ENCODE measurements at regions not wholly inside any gene's neighbourhood (a gene's known extent, or its start where the extent isn't known, plus 50 kb on each side); places are given as distances from the start of the nearest gene placed in this dataset.

DNA sequence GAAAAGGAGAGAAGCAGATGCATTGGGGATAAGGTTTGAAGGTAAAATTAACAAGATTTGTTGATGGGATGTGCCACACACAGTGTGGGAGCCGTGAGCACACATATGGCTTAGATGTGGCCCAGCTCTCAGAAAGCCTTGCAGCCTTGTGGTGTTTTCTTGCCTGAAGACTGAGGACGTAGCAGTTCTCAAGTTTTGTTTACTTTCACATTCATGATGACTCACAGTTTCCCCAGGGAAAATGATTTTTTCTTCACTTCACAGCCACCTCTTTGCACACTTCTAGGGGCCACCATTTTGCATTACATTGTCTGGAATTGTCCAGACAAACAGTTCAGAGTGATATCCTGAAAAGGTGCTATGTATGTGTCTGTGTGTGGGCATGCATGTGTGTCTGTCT, 126.2 kb downstream of the BASP1 start:
- no peaks in the 10 kb centered on the region for H3K27me3 Mint-ChIP-seq (ENCODE audit: low read depth)
- DNase-seq (ENCODE audit: low spot score in 2 of 2, unreplicated experiment in 2 of 2), result no peak
- TF ChIP-seq, protein P1, sequence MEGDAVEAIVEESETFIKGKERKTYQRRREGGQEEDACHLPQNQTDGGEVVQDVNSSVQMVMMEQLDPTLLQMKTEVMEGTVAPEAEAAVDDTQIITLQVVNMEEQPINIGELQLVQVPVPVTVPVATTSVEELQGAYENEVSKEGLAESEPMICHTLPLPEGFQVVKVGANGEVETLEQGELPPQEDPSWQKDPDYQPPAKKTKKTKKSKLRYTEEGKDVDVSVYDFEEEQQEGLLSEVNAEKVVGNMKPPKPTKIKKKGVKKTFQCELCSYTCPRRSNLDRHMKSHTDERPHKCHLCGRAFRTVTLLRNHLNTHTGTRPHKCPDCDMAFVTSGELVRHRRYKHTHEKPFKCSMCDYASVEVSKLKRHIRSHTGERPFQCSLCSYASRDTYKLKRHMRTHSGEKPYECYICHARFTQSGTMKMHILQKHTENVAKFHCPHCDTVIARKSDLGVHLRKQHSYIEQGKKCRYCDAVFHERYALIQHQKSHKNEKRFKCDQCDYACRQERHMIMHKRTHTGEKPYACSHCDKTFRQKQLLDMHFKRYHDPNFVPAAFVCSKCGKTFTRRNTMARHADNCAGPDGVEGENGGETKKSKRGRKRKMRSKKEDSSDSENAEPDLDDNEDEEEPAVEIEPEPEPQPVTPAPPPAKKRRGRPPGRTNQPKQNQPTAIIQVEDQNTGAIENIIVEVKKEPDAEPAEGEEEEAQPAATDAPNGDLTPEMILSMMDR (IDR thresholded peaks at IDR 0.05; ENCODE audit: unreplicated experiment), result no peak

DNA sequence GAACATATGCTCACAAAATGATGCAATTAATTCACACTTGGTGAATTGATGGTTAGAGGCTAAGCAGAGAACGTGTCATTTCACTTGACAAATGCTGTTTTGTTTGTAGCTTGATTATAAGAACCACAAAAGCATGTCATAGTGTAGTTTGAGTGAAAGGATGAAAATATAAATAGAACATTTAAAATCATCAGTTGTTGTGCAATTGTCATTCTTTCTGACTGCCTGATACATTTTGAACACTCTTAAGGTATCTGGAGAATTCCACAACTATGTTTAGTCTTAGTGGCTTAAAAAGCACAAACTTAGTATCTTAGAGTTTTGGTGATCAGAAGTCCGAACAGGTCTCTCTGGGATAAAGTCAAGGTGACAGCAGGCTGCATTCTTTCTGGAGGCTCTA, 129.4 kb downstream of the BASP1 start:
- no peak for DNase-seq (ENCODE audit: low spot score in 2 of 2, unreplicated experiment in 2 of 2)
- Mint-ChIP-seq H3K27ac (no peak overlapping the region), H3K36me3 (no peaks in the 10 kb centered on the region), H3K27me3 (ENCODE audit: low read depth) (no peaks in the 10 kb centered on the region), H3K9me3 (no peaks in the 10 kb centered on the region), H3K4me3 (no peak overlapping the region), H3K4me1 (peaks cover 12% of the 10 kb centered on the region)
- TF ChIP-seq, protein P1 (IDR thresholded peaks at IDR 0.05; ENCODE audit: unreplicated experiment), result no peak

More for the DNA sequence above, 126.2 kb downstream of the BASP1 start:
- Mint-ChIP-seq H3K4me3 (no peak overlapping the region), H3K27ac (peak overlapping the region; percentile 19), H3K36me3 (peaks cover 2% of the 10 kb centered on the region), H3K4me1 (peaks cover 36% of the 10 kb centered on the region), H3K9me3 (peaks cover 4% of the 10 kb centered on the region)

DNA sequence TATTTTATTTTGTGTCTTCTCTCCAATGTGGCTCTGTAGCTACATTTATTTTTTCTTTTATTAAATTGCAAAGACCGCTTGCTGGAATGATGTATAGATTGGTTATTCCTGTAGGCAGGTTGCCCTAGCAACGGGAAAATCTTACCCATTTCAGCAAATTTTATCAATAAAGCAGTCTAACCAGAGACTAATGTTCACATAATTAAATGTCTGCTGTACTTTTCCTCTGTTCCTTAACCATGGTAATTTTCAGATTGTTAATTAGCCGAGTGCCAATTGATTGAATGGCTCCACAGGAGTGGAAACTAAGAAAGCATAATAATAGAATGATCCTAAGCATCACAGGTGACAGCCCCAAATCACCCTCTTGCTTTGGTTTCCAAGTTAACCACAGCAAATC, 134.8 kb downstream of the BASP1 start:
- Mint-ChIP-seq H3K27ac (no peak overlapping the region), H3K36me3 (no peaks in the 10 kb centered on the region), H3K9me3 (no peaks in the 10 kb centered on the region), H3K27me3 (ENCODE audit: low read depth) (no peaks in the 10 kb centered on the region), H3K4me1 (no peaks in the 10 kb centered on the region), H3K4me3 (no peak overlapping the region)
- DNase-seq (ENCODE audit: low spot score in 2 of 2, unreplicated experiment in 2 of 2), result no peak
- TF ChIP-seq, protein P1 (IDR thresholded peaks at IDR 0.05; ENCODE audit: unreplicated experiment), result no peak

DNA sequence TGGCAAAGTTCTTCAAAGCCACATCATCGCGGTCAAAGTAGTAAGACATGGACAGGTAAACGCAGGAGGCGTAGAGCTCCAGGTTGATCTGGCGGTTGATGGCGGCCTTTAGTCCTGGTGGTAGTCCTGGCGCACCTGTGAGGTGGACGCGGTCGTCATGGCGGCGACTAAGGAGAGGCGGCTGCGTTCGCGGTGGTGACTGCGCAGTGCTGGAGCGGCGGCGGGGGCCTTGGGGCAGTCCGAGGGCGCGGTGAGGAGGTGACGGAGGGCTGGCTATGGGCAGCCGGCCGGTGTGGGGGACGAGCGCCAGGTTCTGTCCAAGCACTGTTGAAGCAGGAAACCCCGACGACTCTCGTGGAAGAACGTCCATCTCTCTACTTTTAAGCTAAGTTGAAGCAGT, 136.8 kb downstream of the BASP1 start:
- Mint-ChIP-seq H3K4me1 (peaks cover 5% of the 10 kb centered on the region), H3K9me3 (peaks cover 4% of the 10 kb centered on the region), H3K4me3 (no peak overlapping the region), H3K27ac (no peak overlapping the region), H3K27me3 (ENCODE audit: low read depth) (no peaks in the 10 kb centered on the region), H3K36me3 (no peaks in the 10 kb centered on the region)
- no peak for DNase-seq (ENCODE audit: low spot score in 2 of 2, unreplicated experiment in 2 of 2)
- TF ChIP-seq, protein P1 (IDR thresholded peaks at IDR 0.05; ENCODE audit: unreplicated experiment), result no peak

DNA sequence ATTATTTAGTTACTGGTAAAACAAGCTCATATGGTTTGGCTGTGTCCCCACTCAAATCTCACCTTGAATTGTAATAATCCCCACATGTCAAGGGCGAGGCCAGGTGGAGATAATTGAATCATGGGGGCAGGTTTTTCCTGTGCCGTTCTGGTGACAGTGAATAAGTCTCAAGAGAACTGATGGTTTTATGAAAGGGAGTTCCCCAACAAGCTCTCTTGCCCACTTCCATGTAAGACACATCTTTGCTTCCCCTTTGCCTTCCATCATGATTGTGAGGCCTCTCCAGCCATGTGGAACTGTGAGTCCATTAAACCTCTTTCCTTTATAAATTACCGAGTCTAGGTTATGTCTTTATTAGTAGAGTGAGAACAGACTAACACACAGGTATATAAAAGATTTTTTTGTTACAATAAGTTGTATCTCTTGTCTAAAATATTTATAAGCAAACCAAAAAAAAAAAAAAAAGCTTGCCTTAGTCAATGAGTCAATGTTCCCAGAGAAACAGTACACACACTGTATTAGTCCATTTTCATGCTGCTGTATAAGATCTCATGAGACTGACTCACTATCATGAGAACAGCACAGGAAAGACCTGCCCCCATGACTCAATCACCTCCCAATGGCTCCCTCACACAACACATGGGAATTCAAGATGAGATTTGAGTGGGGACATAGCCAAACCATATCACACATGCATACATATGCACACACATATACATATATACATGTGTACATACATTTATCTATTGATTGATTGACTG, 138.3 kb downstream of the BASP1 start:
- peaks cover 4% of the 10 kb centered on the region for H3K9me3 Mint-ChIP-seq
- H3K4me1 Mint-ChIP-seq, result peaks cover 20% of the 10 kb centered on the region
- no peak for DNase-seq (ENCODE audit: low spot score in 2 of 2, unreplicated experiment in 2 of 2)
- H3K27me3 Mint-ChIP-seq (ENCODE audit: low read depth), result no peaks in the 10 kb centered on the region
- TF ChIP-seq, protein P1 (IDR thresholded peaks at IDR 0.05; ENCODE audit: unreplicated experiment), result no peak
- H3K36me3 Mint-ChIP-seq, result no peaks in the 10 kb centered on the region
- no peak overlapping the region for H3K4me3 Mint-ChIP-seq
- no peak overlapping the region for H3K27ac Mint-ChIP-seq

All from mesothelial cell of epicardium (in vitro differentiated cells).